ENCODE measurements at regions not wholly inside any gene's neighbourhood (a gene's known extent, or its start where the extent isn't known, plus 50 kb on each side); places are given as distances from the start of the nearest gene placed in this dataset.

DNA sequence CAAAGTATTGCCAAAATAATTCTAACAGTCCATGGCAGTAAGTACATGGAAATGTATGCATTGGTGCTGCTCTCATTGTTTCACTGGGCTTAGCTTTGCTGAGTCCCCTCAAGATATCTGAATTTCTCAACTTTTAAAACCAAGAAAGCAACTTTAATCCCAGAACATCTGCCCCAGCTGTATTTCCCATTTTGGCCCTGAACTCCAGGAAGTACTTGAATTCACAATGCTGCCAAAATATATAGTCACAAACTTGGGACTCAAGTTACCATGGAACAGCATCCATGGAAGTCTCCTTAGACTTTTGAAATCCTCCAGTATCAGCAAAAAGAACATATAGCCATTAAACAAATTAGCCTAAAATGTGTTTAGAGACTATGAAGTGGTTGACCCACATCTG, 78.5 kb upstream of the FLRT2 start:
- Histone ChIP-seq H3K9me3 (ENCODE audit: control insufficient read depth, insufficient read depth, low read length) (no peaks in the 10 kb centered on the region), H3K27ac (ENCODE audit: low read depth, low read length) (no peak overlapping the region), H3K27me3 (ENCODE audit: control insufficient read depth, insufficient read depth, low read length) (no peaks in the 10 kb centered on the region), H3K4me3 (ENCODE audit: low read depth, low read length) (no peak overlapping the region)
- ChIA-PET CTCF (no interaction called here), POLR2A (no interaction called here)
- TF ChIP-seq, protein P1, sequence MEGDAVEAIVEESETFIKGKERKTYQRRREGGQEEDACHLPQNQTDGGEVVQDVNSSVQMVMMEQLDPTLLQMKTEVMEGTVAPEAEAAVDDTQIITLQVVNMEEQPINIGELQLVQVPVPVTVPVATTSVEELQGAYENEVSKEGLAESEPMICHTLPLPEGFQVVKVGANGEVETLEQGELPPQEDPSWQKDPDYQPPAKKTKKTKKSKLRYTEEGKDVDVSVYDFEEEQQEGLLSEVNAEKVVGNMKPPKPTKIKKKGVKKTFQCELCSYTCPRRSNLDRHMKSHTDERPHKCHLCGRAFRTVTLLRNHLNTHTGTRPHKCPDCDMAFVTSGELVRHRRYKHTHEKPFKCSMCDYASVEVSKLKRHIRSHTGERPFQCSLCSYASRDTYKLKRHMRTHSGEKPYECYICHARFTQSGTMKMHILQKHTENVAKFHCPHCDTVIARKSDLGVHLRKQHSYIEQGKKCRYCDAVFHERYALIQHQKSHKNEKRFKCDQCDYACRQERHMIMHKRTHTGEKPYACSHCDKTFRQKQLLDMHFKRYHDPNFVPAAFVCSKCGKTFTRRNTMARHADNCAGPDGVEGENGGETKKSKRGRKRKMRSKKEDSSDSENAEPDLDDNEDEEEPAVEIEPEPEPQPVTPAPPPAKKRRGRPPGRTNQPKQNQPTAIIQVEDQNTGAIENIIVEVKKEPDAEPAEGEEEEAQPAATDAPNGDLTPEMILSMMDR (IDR thresholded peaks at IDR 0.05; ENCODE audit: low read depth, low read length), result no peak
- DNase-seq (ENCODE audit: low read depth, low spot score), result no peak

DNA sequence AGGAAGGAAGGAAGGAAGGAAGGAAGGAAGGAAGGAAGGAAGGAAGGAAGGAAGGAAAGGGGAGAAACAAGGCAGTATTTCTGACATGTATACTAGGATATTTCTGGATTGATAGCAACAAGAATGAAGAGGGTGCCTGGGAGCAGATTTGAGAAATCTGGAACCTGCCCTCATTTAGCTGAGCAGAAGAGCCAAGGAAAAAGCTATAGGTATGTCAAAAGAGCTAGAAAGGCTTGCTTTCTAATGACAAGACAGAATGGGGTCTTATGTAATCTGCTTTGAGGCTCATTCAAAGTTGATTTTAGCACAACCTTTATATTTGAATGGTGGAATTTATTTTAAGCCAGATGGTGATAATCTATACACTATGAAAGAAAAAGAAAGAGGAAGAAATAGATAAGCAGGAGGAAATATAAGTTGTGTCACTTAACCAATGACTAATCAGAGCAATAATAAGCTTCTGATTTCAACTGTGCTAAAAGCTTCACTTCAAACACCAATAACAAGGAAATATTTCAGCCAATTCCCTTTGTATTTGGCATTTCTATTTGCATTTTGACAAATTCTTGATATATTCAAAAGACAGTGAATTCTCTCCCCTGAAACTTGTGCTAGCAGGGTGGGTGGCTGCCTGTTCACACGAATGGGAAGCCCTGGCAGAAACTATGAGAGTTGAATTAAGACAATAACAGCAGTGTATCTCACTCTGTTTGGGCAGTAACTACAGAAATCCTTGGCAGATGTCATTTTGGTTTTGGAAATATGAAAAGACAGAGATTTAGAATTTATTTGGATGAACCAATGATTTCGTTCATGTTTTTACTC, 76.3 kb upstream of the FLRT2 start:
- Histone ChIP-seq H3K9me3 (ENCODE audit: control insufficient read depth, insufficient read depth, low read length) (no peaks in the 10 kb centered on the region), H3K4me3 (ENCODE audit: low read depth, low read length) (no peak overlapping the region), H3K27me3 (ENCODE audit: control insufficient read depth, insufficient read depth, low read length) (no peaks in the 10 kb centered on the region), H3K27ac (ENCODE audit: low read depth, low read length) (no peak overlapping the region)
- ChIA-PET POLR2A (no interaction called here), CTCF (no interaction called here)
- DNase-seq (ENCODE audit: low read depth, low spot score), result no peak
- TF ChIP-seq, protein P1 (IDR thresholded peaks at IDR 0.05; ENCODE audit: low read depth, low read length), result no peak

DNA sequence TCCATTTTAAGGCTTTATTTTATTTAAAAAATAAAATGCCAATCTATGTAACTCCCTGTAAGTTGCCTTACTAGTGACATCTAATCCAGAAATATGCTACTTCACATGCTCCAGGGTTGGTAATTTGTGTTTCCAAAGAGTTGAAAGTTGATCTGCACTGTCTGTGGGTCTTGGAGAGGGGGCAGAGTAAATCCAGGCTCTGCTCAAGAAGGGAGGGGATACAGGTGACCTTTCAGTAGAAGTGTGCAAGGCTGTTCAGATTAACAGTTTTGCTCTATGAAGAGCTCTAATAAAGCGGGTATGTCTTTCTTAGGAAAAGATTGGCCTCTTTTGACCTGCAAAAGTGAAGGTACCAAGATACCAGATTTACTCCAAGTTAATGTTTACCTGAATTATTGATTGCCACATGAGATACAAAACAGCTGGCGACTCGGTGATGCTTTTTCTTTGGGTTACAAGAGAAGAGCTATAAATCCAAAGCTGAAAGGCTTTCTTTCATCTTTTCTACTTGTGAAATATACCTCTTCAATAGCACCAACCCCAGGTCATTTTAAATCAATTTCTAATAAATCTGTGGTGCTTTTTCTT, 75.6 kb upstream of the FLRT2 start:
- no peak overlapping the region for H3K27ac ChIP-seq (ENCODE audit: low read depth, low read length)
- TF ChIP-seq, protein P1 (IDR thresholded peaks at IDR 0.05; ENCODE audit: low read depth, low read length), result no peak
- H3K27me3 ChIP-seq (ENCODE audit: control insufficient read depth, insufficient read depth, low read length), result no peaks in the 10 kb centered on the region
- no peaks in the 10 kb centered on the region for H3K9me3 ChIP-seq (ENCODE audit: control insufficient read depth, insufficient read depth, low read length)
- ChIA-PET CTCF (no interaction called here), POLR2A (no interaction called here)
- DNase-seq (ENCODE audit: low read depth, low spot score), result no peak
- no peak overlapping the region for H3K4me3 ChIP-seq (ENCODE audit: low read depth, low read length)

DNA sequence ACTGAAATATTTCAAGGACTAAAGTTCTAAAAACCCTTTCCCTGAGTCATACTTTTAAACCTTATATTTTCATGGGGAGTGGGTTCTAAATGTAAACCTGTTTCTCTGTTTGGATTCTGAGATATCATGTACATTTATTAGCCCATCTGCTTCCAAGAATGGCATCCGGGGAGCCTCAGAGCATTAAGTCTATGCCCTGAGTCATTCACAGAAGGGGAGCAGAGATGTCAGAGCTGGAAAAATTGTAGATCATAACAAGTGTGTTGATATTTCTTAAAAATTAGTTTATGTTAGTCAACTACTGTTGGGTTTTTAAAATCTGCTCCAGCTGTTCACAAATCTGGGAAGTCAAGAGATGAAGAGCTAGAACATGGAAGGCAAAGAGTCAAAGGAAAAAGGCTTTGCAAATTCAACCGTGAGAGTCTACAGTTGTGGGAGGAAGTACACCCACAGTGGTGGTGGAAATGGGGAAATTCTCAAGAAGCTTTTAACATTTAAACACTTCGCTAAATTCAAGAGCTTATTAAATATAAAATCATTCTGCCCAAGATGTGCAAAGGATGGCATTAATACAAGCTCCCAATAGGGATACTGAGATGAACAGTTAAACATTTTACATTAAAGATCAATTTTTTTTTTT, 70.5 kb upstream of the FLRT2 start:
- H3K27me3 ChIP-seq (ENCODE audit: control insufficient read depth, insufficient read depth, low read length), result no peaks in the 10 kb centered on the region
- CTCF ChIA-PET, result no interaction called here
- TF ChIP-seq, protein P1 (IDR thresholded peaks at IDR 0.05; ENCODE audit: low read depth, low read length), result no peak
- no peak for DNase-seq (ENCODE audit: low read depth, low spot score)
- no peaks in the 10 kb centered on the region for H3K9me3 ChIP-seq (ENCODE audit: control insufficient read depth, insufficient read depth, low read length)
- no peak overlapping the region for H3K4me3 ChIP-seq (ENCODE audit: low read depth, low read length)
- POLR2A ChIA-PET, result no interaction called here
- H3K27ac ChIP-seq (ENCODE audit: low read depth, low read length), result no peak overlapping the region
